ENCODE measurements at regions not wholly inside any gene's neighbourhood (a gene's known extent, or its start where the extent isn't known, plus 50 kb on each side); places are given as distances from the start of the nearest gene placed in this dataset.

DNA sequence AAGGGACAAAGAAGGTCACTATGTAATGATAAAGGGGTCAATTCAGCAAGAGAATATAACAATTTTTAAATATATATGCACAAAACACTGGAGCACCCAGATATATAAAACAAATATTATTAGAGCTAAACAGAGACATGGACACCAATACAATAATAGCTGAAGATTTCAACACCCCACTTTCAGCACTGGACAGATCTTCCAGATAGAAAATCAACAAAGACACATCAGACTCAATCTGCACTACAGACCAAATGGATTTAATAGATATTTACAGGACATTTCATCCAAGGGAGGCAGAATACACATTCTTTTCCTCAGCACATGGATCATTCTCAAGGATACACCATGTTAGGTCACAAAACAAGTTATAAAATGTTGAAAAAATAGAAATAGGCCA lies 111.4 kb downstream of the SOX3 start:
- Histone ChIP-seq H3K9ac (replicated peaks; ENCODE audit: extremely low read depth, insufficient read depth, low read length) (no peak overlapping the region), H3K9me3 (replicated peaks; ENCODE audit: control insufficient read depth, insufficient read depth, low read length) (no peaks in the 10 kb centered on the region), H2AFZ (ENCODE audit: low read depth, low read length) (no peak overlapping the region), H3K4me1 (ENCODE audit: control insufficient read depth, extremely low read depth, insufficient read depth, low read length) (no peaks in the 10 kb centered on the region), H3K79me2 (ENCODE audit: control insufficient read depth, insufficient read depth, low read length) (no peaks in the 10 kb centered on the region), H4K20me1 (replicated peaks; ENCODE audit: control insufficient read depth, extremely low read depth, insufficient read depth, low read length) (no peaks in the 10 kb centered on the region), H3K9me1 (replicated peaks; ENCODE audit: control insufficient read depth, extremely low read depth, insufficient read depth, low read length) (no peaks in the 10 kb centered on the region), H3K27me3 (ENCODE audit: control insufficient read depth in 2 of 2, insufficient read depth in 2 of 2, low read length in 2 of 2) (no peaks in the 10 kb centered on the region), H3K4me3 (replicated peaks in 1 of 3; ENCODE audit: insufficient read depth in 1 of 3, low read depth in 1 of 3, low read length in 3 of 3) (no peak overlapping the region), H3K36me3 (ENCODE audit: control insufficient read depth in 2 of 2, extremely low read depth in 1 of 2, insufficient read depth in 2 of 2, low read length in 2 of 2) (no peaks in the 10 kb centered on the region), H3K4me2 (ENCODE audit: insufficient read depth, low read length) (no peak overlapping the region), H3K27ac (ENCODE audit: insufficient read depth, low read depth, low read length) (no peak overlapping the region)
- TF ChIP-seq GATA2 (IDR thresholded peaks at IDR 0.05; ENCODE audit: insufficient read depth, insufficient read length, low read depth, low read length) (no peak), POLR2AphosphoS5 (IDR thresholded peaks at IDR 0.05; ENCODE audit: insufficient read depth, low read depth, low read length) (no peak), MYC (IDR thresholded peaks at IDR 0.05; ENCODE audit: low read depth, low read length) (no peak)
- TF ChIP-seq, protein P1, sequence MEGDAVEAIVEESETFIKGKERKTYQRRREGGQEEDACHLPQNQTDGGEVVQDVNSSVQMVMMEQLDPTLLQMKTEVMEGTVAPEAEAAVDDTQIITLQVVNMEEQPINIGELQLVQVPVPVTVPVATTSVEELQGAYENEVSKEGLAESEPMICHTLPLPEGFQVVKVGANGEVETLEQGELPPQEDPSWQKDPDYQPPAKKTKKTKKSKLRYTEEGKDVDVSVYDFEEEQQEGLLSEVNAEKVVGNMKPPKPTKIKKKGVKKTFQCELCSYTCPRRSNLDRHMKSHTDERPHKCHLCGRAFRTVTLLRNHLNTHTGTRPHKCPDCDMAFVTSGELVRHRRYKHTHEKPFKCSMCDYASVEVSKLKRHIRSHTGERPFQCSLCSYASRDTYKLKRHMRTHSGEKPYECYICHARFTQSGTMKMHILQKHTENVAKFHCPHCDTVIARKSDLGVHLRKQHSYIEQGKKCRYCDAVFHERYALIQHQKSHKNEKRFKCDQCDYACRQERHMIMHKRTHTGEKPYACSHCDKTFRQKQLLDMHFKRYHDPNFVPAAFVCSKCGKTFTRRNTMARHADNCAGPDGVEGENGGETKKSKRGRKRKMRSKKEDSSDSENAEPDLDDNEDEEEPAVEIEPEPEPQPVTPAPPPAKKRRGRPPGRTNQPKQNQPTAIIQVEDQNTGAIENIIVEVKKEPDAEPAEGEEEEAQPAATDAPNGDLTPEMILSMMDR (IDR thresholded peaks at IDR 0.05; ENCODE audit: extremely low read depth in 1 of 2, insufficient read depth in 1 of 2, low read depth in 1 of 2, low read length in 2 of 2): no peak
- intact Hi-C loops (cut with micrococcal nuclease) (no loop called here), dilution Hi-C loops (cut with MboI; ENCODE audit: extremely low pct_ligation_motif_present, low sequenced_read_pairs) (no loop called here)
- no TSS peak for BruUV-seq (replicated peaks)
- POLR2A ChIA-PET: no interaction called here
- no peak for FAIRE-seq
- CTCF ChIA-PET: no interaction called here
- no peak for DNase-seq (ENCODE audit: low read depth, low spot score)

DNA sequence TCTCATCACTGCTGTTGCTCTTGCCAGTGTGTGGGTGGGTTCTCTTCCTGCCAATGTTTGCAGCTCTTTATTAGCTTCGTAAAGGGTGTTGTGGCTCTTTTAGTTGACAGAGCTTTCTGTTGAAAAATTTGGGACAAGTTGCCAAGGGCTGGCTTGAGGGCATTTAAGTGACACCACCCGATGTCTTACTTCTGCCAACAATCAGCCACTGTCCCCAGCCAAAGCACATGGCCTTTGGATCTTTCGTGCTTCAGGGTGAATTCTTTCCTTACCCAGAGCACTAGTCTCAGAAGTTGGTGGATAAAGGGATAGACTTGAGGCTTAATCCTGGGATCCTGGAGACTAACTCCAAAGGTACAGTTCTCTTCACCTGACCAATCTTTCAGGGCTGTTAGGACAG lies 113.6 kb downstream of the SOX3 start:
- H3K27me3 ChIP-seq (ENCODE audit: control insufficient read depth in 2 of 2, insufficient read depth in 2 of 2, low read length in 2 of 2): no peaks in the 10 kb centered on the region
- FAIRE-seq: no peak
- H3K4me1 ChIP-seq (ENCODE audit: control insufficient read depth, extremely low read depth, insufficient read depth, low read length): no peaks in the 10 kb centered on the region
- H3K27ac ChIP-seq (ENCODE audit: insufficient read depth, low read depth, low read length): no peak overlapping the region
- no peak overlapping the region for H3K4me3 ChIP-seq (replicated peaks in 1 of 3; ENCODE audit: insufficient read depth in 1 of 3, low read depth in 1 of 3, low read length in 3 of 3)
- ChIA-PET CTCF (no interaction called here), POLR2A (no interaction called here)
- no peak for TF ChIP-seq EZH2 (IDR thresholded peaks at IDR 0.05; ENCODE audit: borderline replicate concordance, low read depth, low read length, severe bottlenecking)
- TF ChIP-seq, protein P1 (IDR thresholded peaks at IDR 0.05; ENCODE audit: extremely low read depth in 1 of 2, insufficient read depth in 1 of 2, low read depth in 1 of 2, low read length in 2 of 2): no peak
- no peak for TF ChIP-seq FOS (IDR thresholded peaks at IDR 0.05; ENCODE audit: borderline replicate concordance, insufficient read depth, low read length)
- TF ChIP-seq GATA2 (IDR thresholded peaks at IDR 0.05; ENCODE audit: insufficient read depth, insufficient read length, low read depth, low read length): no peak
- no peak for TF ChIP-seq MYC (IDR thresholded peaks at IDR 0.05; ENCODE audit: low read depth, low read length)
- no peak for TF ChIP-seq JUN (IDR thresholded peaks at IDR 0.05; ENCODE audit: borderline replicate concordance, insufficient read depth, insufficient read length, low read depth)
- TF ChIP-seq, protein P2, sequence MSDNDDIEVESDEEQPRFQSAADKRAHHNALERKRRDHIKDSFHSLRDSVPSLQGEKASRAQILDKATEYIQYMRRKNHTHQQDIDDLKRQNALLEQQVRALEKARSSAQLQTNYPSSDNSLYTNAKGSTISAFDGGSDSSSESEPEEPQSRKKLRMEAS (IDR thresholded peaks at IDR 0.05; ENCODE audit: insufficient read depth, insufficient read length): no peak
- TF ChIP-seq POLR2A (IDR thresholded peaks at IDR 0.05; ENCODE audit: low read depth, low read length): no peak
- no peak for TF ChIP-seq POLR2AphosphoS5 (IDR thresholded peaks at IDR 0.05; ENCODE audit: insufficient read depth, low read depth, low read length)
- H4K20me1 ChIP-seq (replicated peaks; ENCODE audit: control insufficient read depth, extremely low read depth, insufficient read depth, low read length): no peaks in the 10 kb centered on the region
- H3K4me2 ChIP-seq (ENCODE audit: insufficient read depth, low read length): no peak overlapping the region
- H3K9me1 ChIP-seq (replicated peaks; ENCODE audit: control insufficient read depth, extremely low read depth, insufficient read depth, low read length): no peaks in the 10 kb centered on the region
- no peak overlapping the region for H2AFZ ChIP-seq (ENCODE audit: low read depth, low read length)
- intact Hi-C loops (cut with micrococcal nuclease) (no loop called here), dilution Hi-C loops (cut with MboI; ENCODE audit: extremely low pct_ligation_motif_present, low sequenced_read_pairs) (no loop called here)
- no peaks in the 10 kb centered on the region for H3K79me2 ChIP-seq (ENCODE audit: control insufficient read depth, insufficient read depth, low read length)
- no peak overlapping the region for H3K9ac ChIP-seq (replicated peaks; ENCODE audit: extremely low read depth, insufficient read depth, low read length)
- BruUV-seq (replicated peaks): no TSS peak
- no peaks in the 10 kb centered on the region for H3K9me3 ChIP-seq (replicated peaks; ENCODE audit: control insufficient read depth, insufficient read depth, low read length)
- no peaks in the 10 kb centered on the region for H3K36me3 ChIP-seq (ENCODE audit: control insufficient read depth in 2 of 2, extremely low read depth in 1 of 2, insufficient read depth in 2 of 2, low read length in 2 of 2)
- DNase-seq (ENCODE audit: low read depth, low spot score): no peak

Data from endothelial cell of umbilical vein (primary cell).